Rectal smooth muscle tissue (tissue), 1 donor: ENCODE measurements at regions not wholly inside any gene's neighbourhood (a gene's known extent, or its start where the extent isn't known, plus 50 kb on each side); places are given as distances from the start of the nearest gene placed in this dataset.

Source experiments
- H3K27ac ChIP-seq: one replicate; pipeline ENCODE4 v1.7.0; 2013; ENCODE audit warnings: low read depth, low read length, inconsistent platforms
- H3K27me3 ChIP-seq: one replicate; pipeline ENCODE4 v1.7.0; 2013; ENCODE audit warnings: low read length; ENCODE audit not compliant: control insufficient read depth, insufficient read depth
- H3K36me3 ChIP-seq: one replicate; pipeline ENCODE4 v1.7.0; 2013; ENCODE audit warnings: low read length; ENCODE audit not compliant: control insufficient read depth, insufficient read depth
- H3K4me1 ChIP-seq: one replicate; pipeline ENCODE4 v1.7.0; 2013; ENCODE audit warnings: low read length; ENCODE audit not compliant: control insufficient read depth, insufficient read depth
- H3K4me3 ChIP-seq: one replicate; pipeline ENCODE4 v1.7.0; 2013; ENCODE audit warnings: low read length
- H3K9ac ChIP-seq: one replicate; pipeline ENCODE4 v1.7.0; 2013; ENCODE audit warnings: low read length

GRCh38 chrX:9151772-9152307 is 117.9 kb upstream of the FAM9B start:
- Histone ChIP-seq H3K27ac (no peak overlapping the region), H3K4me1 (no peaks in the 10 kb centered on the region), H3K27me3 (no peaks in the 10 kb centered on the region), H3K9ac (no peak overlapping the region), H3K36me3 (no peaks in the 10 kb centered on the region), H3K4me3 (no peak overlapping the region)

DNA sequence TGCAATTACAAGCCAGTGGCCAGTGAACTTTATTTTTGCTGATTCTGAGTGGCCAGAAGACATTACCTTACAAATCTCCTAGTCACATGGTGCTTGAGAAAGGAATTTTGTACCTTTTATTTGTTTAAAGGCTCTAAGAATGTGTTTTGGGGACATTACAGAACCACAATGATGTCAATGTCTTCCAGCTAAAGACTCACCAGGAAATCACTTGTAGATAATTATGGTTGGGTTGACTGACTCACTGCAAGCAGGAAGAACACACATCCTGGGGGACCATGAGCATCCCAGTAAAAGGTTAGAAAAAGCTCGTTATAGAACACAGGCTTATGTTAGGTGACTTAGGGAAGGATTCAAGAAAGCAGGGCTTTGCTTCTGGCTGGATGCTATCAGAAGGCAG is 119.4 kb upstream of the FAM9B start:
- H3K4me3 ChIP-seq, result no peak overlapping the region
- no peaks in the 10 kb centered on the region for H3K4me1 ChIP-seq
- H3K27me3 ChIP-seq, result no peaks in the 10 kb centered on the region
- H3K36me3 ChIP-seq, result no peaks in the 10 kb centered on the region
- H3K27ac ChIP-seq, result no peak overlapping the region
- no peak overlapping the region for H3K9ac ChIP-seq

DNA sequence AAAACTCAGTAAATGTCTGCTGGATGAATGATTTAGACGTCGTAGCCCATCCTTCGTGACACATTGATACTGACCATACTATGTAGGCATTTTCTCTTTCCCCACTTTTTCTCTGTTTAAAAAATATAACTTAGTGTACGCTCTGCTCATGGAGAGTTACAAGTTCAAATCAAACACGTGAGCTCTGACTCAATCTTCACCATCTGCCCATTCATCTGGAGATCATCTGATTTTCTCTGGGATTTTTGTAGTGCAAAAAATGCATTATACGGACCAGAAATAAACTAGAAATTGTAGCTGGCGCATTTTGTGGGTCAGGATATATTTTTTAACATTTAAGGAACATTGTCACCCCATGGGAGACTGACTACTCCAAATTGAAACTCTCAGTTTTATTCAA is 124.7 kb upstream of the FAM9B start:
- no peaks in the 10 kb centered on the region for H3K36me3 ChIP-seq
- H3K27me3 ChIP-seq, result no peaks in the 10 kb centered on the region
- no peak overlapping the region for H3K9ac ChIP-seq
- no peak overlapping the region for H3K4me3 ChIP-seq
- H3K27ac ChIP-seq, result no peak overlapping the region
- H3K4me1 ChIP-seq, result no peaks in the 10 kb centered on the region

DNA sequence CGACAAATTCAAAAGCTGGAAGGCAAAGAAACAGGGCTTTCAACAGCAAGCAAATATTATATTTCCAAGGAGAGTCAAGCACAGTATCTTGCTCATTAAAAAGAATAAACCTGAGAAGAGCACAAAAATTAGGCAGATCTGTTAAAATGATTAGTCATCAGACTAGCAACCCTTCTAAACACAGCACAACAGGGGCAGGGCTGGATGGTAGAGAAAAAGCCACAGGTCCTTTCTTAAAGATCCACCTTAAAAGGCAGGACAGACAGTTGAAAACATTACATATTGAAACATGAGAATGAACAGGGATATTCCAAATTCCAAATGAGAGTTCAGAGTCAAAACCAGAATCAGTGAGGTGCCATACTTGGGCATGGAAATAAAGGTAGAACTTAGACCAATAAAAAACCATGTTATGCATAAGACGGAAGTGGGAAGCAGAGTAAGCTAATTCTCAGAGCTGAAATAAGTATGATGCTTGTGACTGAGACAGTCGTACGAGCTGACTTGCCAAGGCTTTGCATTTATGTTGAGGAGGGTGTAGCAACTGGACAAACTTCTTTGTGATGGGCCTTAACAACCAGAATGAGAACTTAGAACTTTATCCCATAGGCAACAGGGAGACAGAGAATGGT is 126.9 kb upstream of the FAM9B start:
- Histone ChIP-seq H3K27ac (no peak overlapping the region), H3K4me3 (no peak overlapping the region), H3K36me3 (no peaks in the 10 kb centered on the region), H3K27me3 (no peaks in the 10 kb centered on the region), H3K4me1 (no peaks in the 10 kb centered on the region), H3K9ac (no peak overlapping the region)

GRCh38 chrX:9162698-9163097 is 128.8 kb upstream of the FAM9B start:
- H3K36me3 ChIP-seq, result no peaks in the 10 kb centered on the region
- H3K9ac ChIP-seq, result no peak overlapping the region
- no peak overlapping the region for H3K27ac ChIP-seq
- H3K4me1 ChIP-seq, result no peaks in the 10 kb centered on the region
- no peak overlapping the region for H3K4me3 ChIP-seq
- no peaks in the 10 kb centered on the region for H3K27me3 ChIP-seq

DNA sequence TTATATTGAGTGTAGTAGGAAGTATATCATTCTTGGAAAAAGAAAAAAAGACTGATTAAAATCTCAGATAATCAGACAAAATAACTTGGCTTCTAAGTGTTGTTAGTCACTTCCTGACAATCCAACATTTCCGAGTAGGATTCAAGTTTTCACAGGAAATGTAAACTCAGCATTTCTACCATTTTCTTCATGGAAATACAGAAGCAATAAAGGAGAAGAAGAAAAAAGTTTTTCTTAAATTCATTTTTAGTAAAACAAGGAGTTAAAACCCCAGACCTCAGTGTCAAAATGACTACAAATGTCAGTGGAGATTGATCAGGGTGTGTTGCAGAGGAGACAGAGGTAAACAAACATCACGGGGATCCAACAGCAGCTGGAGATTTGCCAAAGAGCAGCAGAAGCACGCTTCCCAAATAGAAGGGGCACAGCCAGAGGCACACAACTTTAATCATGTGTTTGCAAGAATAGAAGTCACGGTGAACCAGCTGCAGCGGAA is 129.3 kb upstream of the FAM9B start:
- Histone ChIP-seq H3K4me3 (no peak overlapping the region), H3K27me3 (no peaks in the 10 kb centered on the region), H3K27ac (no peak overlapping the region), H3K36me3 (no peaks in the 10 kb centered on the region), H3K9ac (no peak overlapping the region), H3K4me1 (no peaks in the 10 kb centered on the region)

- no peaks in the 10 kb centered on the region for H3K27me3 ChIP-seq
- H3K4me1 ChIP-seq, result no peaks in the 10 kb centered on the region
- no peak overlapping the region for H3K27ac ChIP-seq
- no peak overlapping the region for H3K9ac ChIP-seq
- no peaks in the 10 kb centered on the region for H3K36me3 ChIP-seq
- H3K4me3 ChIP-seq, result no peak overlapping the region
Observed at GRCh38 chrX:9164086-9164485, 130.2 kb upstream of the FAM9B start.

- H3K4me1 ChIP-seq, result no peaks in the 10 kb centered on the region
- H3K4me3 ChIP-seq, result no peak overlapping the region
- no peak overlapping the region for H3K9ac ChIP-seq
- no peaks in the 10 kb centered on the region for H3K27me3 ChIP-seq
- no peaks in the 10 kb centered on the region for H3K36me3 ChIP-seq
- no peak overlapping the region for H3K27ac ChIP-seq
Observed at GRCh38 chrX:9164533-9165426, 130.9 kb upstream of the FAM9B start.

DNA sequence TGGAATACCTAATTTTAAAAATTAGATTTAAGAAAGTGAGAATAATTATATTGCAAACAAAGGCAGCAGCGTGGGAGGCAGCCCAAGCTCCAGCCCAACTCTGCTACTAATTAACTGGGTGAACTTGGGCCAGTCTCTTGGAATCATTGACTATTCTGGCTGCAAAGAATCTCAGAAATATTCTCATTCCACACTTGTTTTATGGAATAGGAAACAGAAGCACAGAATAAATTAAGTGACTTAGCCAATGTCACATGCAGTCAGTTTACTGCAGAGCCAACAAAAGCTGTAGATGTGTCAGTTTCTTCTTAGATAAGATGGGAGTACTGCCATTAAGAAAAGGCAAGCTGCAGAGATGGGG is 132.6 kb upstream of the FAM9B start:
- Histone ChIP-seq H3K4me3 (no peak overlapping the region), H3K27ac (no peak overlapping the region), H3K9ac (no peak overlapping the region), H3K4me1 (no peaks in the 10 kb centered on the region), H3K36me3 (no peaks in the 10 kb centered on the region), H3K27me3 (no peaks in the 10 kb centered on the region)

GRCh38 chrX:9171841-9172463 is 138.0 kb upstream of the FAM9B start:
- H3K36me3 ChIP-seq, result no peaks in the 10 kb centered on the region
- H3K4me1 ChIP-seq, result no peaks in the 10 kb centered on the region
- no peak overlapping the region for H3K27ac ChIP-seq
- H3K27me3 ChIP-seq, result no peaks in the 10 kb centered on the region
- H3K4me3 ChIP-seq, result no peak overlapping the region
- no peak overlapping the region for H3K9ac ChIP-seq

DNA sequence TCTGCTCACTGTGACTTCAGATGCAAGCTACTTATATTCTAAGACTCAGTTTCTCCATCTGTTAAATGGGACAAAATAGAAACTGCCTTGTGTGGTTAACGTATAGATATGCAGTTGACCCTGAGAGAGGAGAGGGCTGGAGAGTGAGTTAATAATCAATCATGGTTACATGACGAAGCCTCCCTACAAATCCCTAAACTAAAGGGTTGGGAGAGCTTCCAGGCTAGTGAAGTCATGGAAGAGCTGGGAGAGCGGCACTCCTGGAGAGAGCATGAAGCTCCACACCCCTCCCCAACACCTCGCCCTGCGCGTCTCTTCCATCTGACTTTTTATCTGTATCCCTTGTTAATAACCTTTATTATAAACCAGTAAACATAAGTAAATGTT is 138.5 kb upstream of the FAM9B start:
- no peaks in the 10 kb centered on the region for H3K27me3 ChIP-seq
- no peaks in the 10 kb centered on the region for H3K36me3 ChIP-seq
- no peak overlapping the region for H3K9ac ChIP-seq
- H3K27ac ChIP-seq, result no peak overlapping the region
- H3K4me3 ChIP-seq, result no peak overlapping the region
- no peaks in the 10 kb centered on the region for H3K4me1 ChIP-seq

DNA sequence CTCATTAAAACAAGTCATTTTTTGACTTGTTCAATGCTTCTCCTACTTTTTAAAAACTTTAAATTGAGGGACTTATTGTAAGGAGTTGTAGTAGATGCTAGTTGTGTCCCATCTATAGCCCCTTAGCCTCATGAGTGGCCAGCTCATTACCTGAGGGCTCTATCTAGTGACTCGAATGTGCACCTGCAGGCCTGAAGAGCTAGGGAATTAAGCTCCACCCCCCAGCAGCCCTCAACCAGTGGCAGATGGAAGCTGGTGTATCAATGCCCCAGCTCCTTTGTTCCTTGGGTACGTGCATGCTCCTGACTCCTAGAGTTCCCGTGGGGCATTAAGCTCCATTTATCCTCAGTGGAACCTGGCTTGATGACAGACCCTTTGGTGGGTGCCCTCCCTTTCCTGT is 146.7 kb upstream of the FAM9B start:
- Histone ChIP-seq H3K9ac (no peak overlapping the region), H3K36me3 (no peaks in the 10 kb centered on the region), H3K27me3 (no peaks in the 10 kb centered on the region), H3K4me3 (no peak overlapping the region), H3K4me1 (no peaks in the 10 kb centered on the region), H3K27ac (no peak overlapping the region)
